ENCODE measurements at regions not wholly inside any gene's neighbourhood (a gene's known extent, or its start where the extent isn't known, plus 50 kb on each side); places are given as distances from the start of the nearest gene placed in this dataset.

DNA sequence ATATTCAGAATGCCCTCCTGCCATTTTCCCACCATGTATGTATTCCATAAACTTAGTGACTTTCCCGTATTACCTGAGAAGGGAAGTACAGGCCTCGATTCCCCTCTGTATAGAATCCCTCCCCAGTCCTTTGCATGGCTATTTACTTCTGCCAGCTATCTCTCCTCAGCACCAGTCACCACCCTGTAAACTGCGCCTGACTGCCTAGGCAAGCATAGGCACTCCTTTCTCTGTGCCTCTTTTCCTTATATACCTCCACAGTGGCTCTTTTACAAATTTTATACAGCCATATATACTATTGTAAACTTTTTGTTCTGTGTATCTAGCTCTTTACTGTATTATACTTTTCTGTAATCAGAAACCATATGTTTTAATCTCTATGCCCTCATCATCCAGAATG lies 130.9 kb upstream of the TET2 start:
- ChIA-PET POLR2A (no interaction called here), CTCF (no interaction called here)
- Histone ChIP-seq H3K27ac (ENCODE audit: insufficient read depth, low read depth, low read length) (no peak overlapping the region), H4K20me1 (replicated peaks; ENCODE audit: control insufficient read depth, extremely low read depth, insufficient read depth, low read length) (no peaks in the 10 kb centered on the region), H3K9me1 (replicated peaks; ENCODE audit: control insufficient read depth, extremely low read depth, insufficient read depth, low read length) (no peaks in the 10 kb centered on the region), H3K27me3 (ENCODE audit: control insufficient read depth in 2 of 2, insufficient read depth in 2 of 2, low read length in 2 of 2) (no peaks in the 10 kb centered on the region), H3K4me1 (ENCODE audit: control insufficient read depth, extremely low read depth, insufficient read depth, low read length) (no peaks in the 10 kb centered on the region), H2AFZ (ENCODE audit: low read depth, low read length) (no peak overlapping the region), H3K79me2 (ENCODE audit: control insufficient read depth, insufficient read depth, low read length) (no peaks in the 10 kb centered on the region), H3K4me3 (replicated peaks in 1 of 3; ENCODE audit: insufficient read depth in 1 of 3, low read depth in 1 of 3, low read length in 3 of 3) (no peak overlapping the region), H3K9me3 (replicated peaks; ENCODE audit: control insufficient read depth, insufficient read depth, low read length) (no peaks in the 10 kb centered on the region), H3K9ac (replicated peaks; ENCODE audit: extremely low read depth, insufficient read depth, low read length) (no peak overlapping the region), H3K36me3 (ENCODE audit: control insufficient read depth in 2 of 2, extremely low read depth in 1 of 2, insufficient read depth in 2 of 2, low read length in 2 of 2) (no peaks in the 10 kb centered on the region), H3K4me2 (ENCODE audit: insufficient read depth, low read length) (no peak overlapping the region)
- intact Hi-C loops (cut with micrococcal nuclease) (no loop called here), dilution Hi-C loops (cut with MboI; ENCODE audit: extremely low pct_ligation_motif_present, low sequenced_read_pairs) (no loop called here)
- BruUV-seq (replicated peaks), result no TSS peak
- TF ChIP-seq, protein P1, sequence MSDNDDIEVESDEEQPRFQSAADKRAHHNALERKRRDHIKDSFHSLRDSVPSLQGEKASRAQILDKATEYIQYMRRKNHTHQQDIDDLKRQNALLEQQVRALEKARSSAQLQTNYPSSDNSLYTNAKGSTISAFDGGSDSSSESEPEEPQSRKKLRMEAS (IDR thresholded peaks at IDR 0.05; ENCODE audit: insufficient read depth, insufficient read length), result no peak
- no peak for TF ChIP-seq POLR2A (IDR thresholded peaks at IDR 0.05; ENCODE audit: low read depth, low read length)
- TF ChIP-seq GATA2 (IDR thresholded peaks at IDR 0.05; ENCODE audit: insufficient read depth, insufficient read length, low read depth, low read length), result no peak
- TF ChIP-seq JUN (IDR thresholded peaks at IDR 0.05; ENCODE audit: borderline replicate concordance, insufficient read depth, insufficient read length, low read depth), result no peak
- no peak for TF ChIP-seq FOS (IDR thresholded peaks at IDR 0.05; ENCODE audit: borderline replicate concordance, insufficient read depth, low read length)
- TF ChIP-seq EZH2 (IDR thresholded peaks at IDR 0.05; ENCODE audit: borderline replicate concordance, low read depth, low read length, severe bottlenecking), result no peak
- TF ChIP-seq POLR2AphosphoS5 (IDR thresholded peaks at IDR 0.05; ENCODE audit: insufficient read depth, low read depth, low read length), result no peak
- no peak for TF ChIP-seq MYC (IDR thresholded peaks at IDR 0.05; ENCODE audit: low read depth, low read length)
- TF ChIP-seq, protein P2, sequence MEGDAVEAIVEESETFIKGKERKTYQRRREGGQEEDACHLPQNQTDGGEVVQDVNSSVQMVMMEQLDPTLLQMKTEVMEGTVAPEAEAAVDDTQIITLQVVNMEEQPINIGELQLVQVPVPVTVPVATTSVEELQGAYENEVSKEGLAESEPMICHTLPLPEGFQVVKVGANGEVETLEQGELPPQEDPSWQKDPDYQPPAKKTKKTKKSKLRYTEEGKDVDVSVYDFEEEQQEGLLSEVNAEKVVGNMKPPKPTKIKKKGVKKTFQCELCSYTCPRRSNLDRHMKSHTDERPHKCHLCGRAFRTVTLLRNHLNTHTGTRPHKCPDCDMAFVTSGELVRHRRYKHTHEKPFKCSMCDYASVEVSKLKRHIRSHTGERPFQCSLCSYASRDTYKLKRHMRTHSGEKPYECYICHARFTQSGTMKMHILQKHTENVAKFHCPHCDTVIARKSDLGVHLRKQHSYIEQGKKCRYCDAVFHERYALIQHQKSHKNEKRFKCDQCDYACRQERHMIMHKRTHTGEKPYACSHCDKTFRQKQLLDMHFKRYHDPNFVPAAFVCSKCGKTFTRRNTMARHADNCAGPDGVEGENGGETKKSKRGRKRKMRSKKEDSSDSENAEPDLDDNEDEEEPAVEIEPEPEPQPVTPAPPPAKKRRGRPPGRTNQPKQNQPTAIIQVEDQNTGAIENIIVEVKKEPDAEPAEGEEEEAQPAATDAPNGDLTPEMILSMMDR (IDR thresholded peaks at IDR 0.05; ENCODE audit: extremely low read depth in 1 of 2, insufficient read depth in 1 of 2, low read depth in 1 of 2, low read length in 2 of 2), result no peak
- no peak for DNase-seq (ENCODE audit: low read depth, low spot score)
- FAIRE-seq, result no peak

Data from endothelial cell of umbilical vein (primary cell).